ENCODE measurements at regions not wholly inside any gene's neighbourhood (a gene's known extent, or its start where the extent isn't known, plus 50 kb on each side); places are given as distances from the start of the nearest gene placed in this dataset.

GRCh38 chr19:31749231-31749630 is 400.0 kb upstream of the TSHZ3 start:
- DNase-seq (ENCODE audit: low spot score in 2 of 2) (no peak), ATAC-seq (no peak)
- no peaks in the 10 kb centered on the region for H3K36me3 Mint-ChIP-seq
- no peak overlapping the region for H3K27ac Mint-ChIP-seq
- H3K9me3 Mint-ChIP-seq = peaks cover 0 to 6% of the 10 kb centered on the region in 2 donors

- no peak overlapping the region for H3K27ac Mint-ChIP-seq
- no peaks in the 10 kb centered on the region for H3K36me3 Mint-ChIP-seq
- H3K9me3 Mint-ChIP-seq = peaks cover under 1 to 8% of the 10 kb centered on the region in 2 donors
- ATAC-seq (peak in 1 of 2 donors; percentile 53), DNase-seq (ENCODE audit: low spot score in 2 of 2) (no peak)
Observed at GRCh38 chr19:31759359-31759758, 410.1 kb upstream of the TSHZ3 start.

- Mint-ChIP-seq H3K36me3 (no peaks in the 10 kb centered on the region), H3K9me3 (peaks cover 7 to 13% of the 10 kb centered on the region in 2 donors), H3K27ac (no peak overlapping the region)
- no peak for ATAC-seq
- no peak for DNase-seq (ENCODE audit: low spot score in 2 of 2)
Observed at GRCh38 chr19:31761281-31761913, 412.2 kb upstream of the TSHZ3 start.

GRCh38 chr19:31770223-31770622 is 421.0 kb upstream of the TSHZ3 start:
- no peak for ATAC-seq
- no peak overlapping the region for H3K27ac Mint-ChIP-seq

GRCh38 chr19:31772915-31773314 is 423.7 kb upstream of the TSHZ3 start:
- Mint-ChIP-seq H3K36me3 (no peaks in the 10 kb centered on the region), H3K27ac (no peak overlapping the region), H3K9me3 (peaks cover 0 to 6% of the 10 kb centered on the region in 2 donors)
- DNase-seq (ENCODE audit: low spot score in 2 of 2) = no peak
- no peak for ATAC-seq

More at GRCh38 chr19:31770223-31770622, 421.0 kb upstream of the TSHZ3 start:
- H3K36me3 Mint-ChIP-seq = no peaks in the 10 kb centered on the region
- no peak for DNase-seq (ENCODE audit: low spot score in 2 of 2)
- peaks cover 0 to 5% of the 10 kb centered on the region in 2 donors for H3K9me3 Mint-ChIP-seq

GRCh38 chr19:31781542-31781941 is 432.3 kb upstream of the TSHZ3 start:
- DNase-seq (ENCODE audit: low spot score in 2 of 2) = no peak
- Mint-ChIP-seq H3K9me3 (peaks cover 0 to 6% of the 10 kb centered on the region in 2 donors), H3K27ac (no peak overlapping the region), H3K36me3 (no peaks in the 10 kb centered on the region)
- no peak for ATAC-seq

GRCh38 chr19:31783592-31783991 is 434.4 kb upstream of the TSHZ3 start:
- no peaks in the 10 kb centered on the region for H3K9me3 Mint-ChIP-seq
- DNase-seq (ENCODE audit: low spot score in 2 of 2) (no peak), ATAC-seq (no peak)
- H3K27ac Mint-ChIP-seq = no peak overlapping the region
- no peaks in the 10 kb centered on the region for H3K36me3 Mint-ChIP-seq

GRCh38 chr19:31784671-31785101 is 435.4 kb upstream of the TSHZ3 start:
- no peaks in the 10 kb centered on the region for H3K36me3 Mint-ChIP-seq
- H3K9me3 Mint-ChIP-seq = peaks cover 0 to 2% of the 10 kb centered on the region in 2 donors
- no peak for ATAC-seq
- no peak for DNase-seq (ENCODE audit: low spot score in 2 of 2)
- H3K27ac Mint-ChIP-seq = no peak overlapping the region

GRCh38 chr19:31801611-31802010 is 452.4 kb upstream of the TSHZ3 start:
- DNase-seq (ENCODE audit: low spot score in 2 of 2) (no peak), ATAC-seq (no peak)
- H3K36me3 Mint-ChIP-seq = no peaks in the 10 kb centered on the region
- H3K9me3 Mint-ChIP-seq = peaks cover 0 to 8% of the 10 kb centered on the region in 2 donors
- H3K27ac Mint-ChIP-seq = no peak overlapping the region

GRCh38 chr19:31803835-31804446 is 454.7 kb upstream of the TSHZ3 start:
- ATAC-seq (no peak), DNase-seq (ENCODE audit: low spot score in 2 of 2) (no peak)
- Mint-ChIP-seq H3K36me3 (no peaks in the 10 kb centered on the region), H3K27ac (no peak overlapping the region), H3K9me3 (peaks cover 0 to 7% of the 10 kb centered on the region in 2 donors)

GRCh38 chr19:31804668-31805067 is 455.4 kb upstream of the TSHZ3 start:
- DNase-seq (ENCODE audit: low spot score in 2 of 2) (no peak), ATAC-seq (no peak)
- H3K27ac Mint-ChIP-seq = no peak overlapping the region
- peaks cover 0 to 8% of the 10 kb centered on the region in 2 donors for H3K9me3 Mint-ChIP-seq
- H3K36me3 Mint-ChIP-seq = no peaks in the 10 kb centered on the region

GRCh38 chr19:31810536-31811109 is 461.4 kb upstream of the TSHZ3 start:
- Mint-ChIP-seq H3K27ac (no peak overlapping the region), H3K36me3 (no peaks in the 10 kb centered on the region), H3K9me3 (peaks cover 0 to 10% of the 10 kb centered on the region in 2 donors)
- ATAC-seq (no peak), DNase-seq (ENCODE audit: low spot score in 2 of 2) (no peak)

- DNase-seq (ENCODE audit: low spot score in 2 of 2) = no peak
- Mint-ChIP-seq H3K36me3 (no peaks in the 10 kb centered on the region), H3K9me3 (peaks cover 10 to 16% of the 10 kb centered on the region in 2 donors), H3K27ac (no peak overlapping the region)
- no peak for ATAC-seq
Observed at GRCh38 chr19:31817971-31818797, 468.9 kb upstream of the TSHZ3 start.

- H3K36me3 Mint-ChIP-seq = no peaks in the 10 kb centered on the region
- no peak overlapping the region for H3K27ac Mint-ChIP-seq
- peaks cover 10 to 13% of the 10 kb centered on the region in 2 donors for H3K9me3 Mint-ChIP-seq
- ATAC-seq (no peak), DNase-seq (ENCODE audit: low spot score in 2 of 2) (no peak)
Observed at GRCh38 chr19:31818798-31819105, 469.5 kb upstream of the TSHZ3 start.

- ATAC-seq (no peak), DNase-seq (ENCODE audit: low spot score in 2 of 2) (no peak)
- H3K9me3 Mint-ChIP-seq = peaks cover 9 to 10% of the 10 kb centered on the region in 2 donors
- no peaks in the 10 kb centered on the region for H3K36me3 Mint-ChIP-seq
- H3K27ac Mint-ChIP-seq = no peak overlapping the region
Observed at GRCh38 chr19:31819837-31820236, 470.6 kb upstream of the TSHZ3 start.

GRCh38 chr19:31821346-31821745 is 472.1 kb upstream of the TSHZ3 start:
- ATAC-seq (no peak), DNase-seq (ENCODE audit: low spot score in 2 of 2) (no peak)
- no peak overlapping the region for H3K27ac Mint-ChIP-seq
- peaks cover 18 to 22% of the 10 kb centered on the region in 2 donors for H3K9me3 Mint-ChIP-seq
- H3K36me3 Mint-ChIP-seq = no peaks in the 10 kb centered on the region
